ENCODE measurements at regions not wholly inside any gene's neighbourhood (a gene's known extent, or its start where the extent isn't known, plus 50 kb on each side); places are given as distances from the start of the nearest gene placed in this dataset.
"Not testable (repeated sequence)": the region's sequence is repeated elsewhere in the genome, so short reads cannot be mapped to it uniquely, and the experiment has no call there.

- peak; percentile 8 for DNase-seq
These were observed 485.3 kb downstream of the UQCRFS1 start for GRCh38 chr19:28727480-28728159.

DNA sequence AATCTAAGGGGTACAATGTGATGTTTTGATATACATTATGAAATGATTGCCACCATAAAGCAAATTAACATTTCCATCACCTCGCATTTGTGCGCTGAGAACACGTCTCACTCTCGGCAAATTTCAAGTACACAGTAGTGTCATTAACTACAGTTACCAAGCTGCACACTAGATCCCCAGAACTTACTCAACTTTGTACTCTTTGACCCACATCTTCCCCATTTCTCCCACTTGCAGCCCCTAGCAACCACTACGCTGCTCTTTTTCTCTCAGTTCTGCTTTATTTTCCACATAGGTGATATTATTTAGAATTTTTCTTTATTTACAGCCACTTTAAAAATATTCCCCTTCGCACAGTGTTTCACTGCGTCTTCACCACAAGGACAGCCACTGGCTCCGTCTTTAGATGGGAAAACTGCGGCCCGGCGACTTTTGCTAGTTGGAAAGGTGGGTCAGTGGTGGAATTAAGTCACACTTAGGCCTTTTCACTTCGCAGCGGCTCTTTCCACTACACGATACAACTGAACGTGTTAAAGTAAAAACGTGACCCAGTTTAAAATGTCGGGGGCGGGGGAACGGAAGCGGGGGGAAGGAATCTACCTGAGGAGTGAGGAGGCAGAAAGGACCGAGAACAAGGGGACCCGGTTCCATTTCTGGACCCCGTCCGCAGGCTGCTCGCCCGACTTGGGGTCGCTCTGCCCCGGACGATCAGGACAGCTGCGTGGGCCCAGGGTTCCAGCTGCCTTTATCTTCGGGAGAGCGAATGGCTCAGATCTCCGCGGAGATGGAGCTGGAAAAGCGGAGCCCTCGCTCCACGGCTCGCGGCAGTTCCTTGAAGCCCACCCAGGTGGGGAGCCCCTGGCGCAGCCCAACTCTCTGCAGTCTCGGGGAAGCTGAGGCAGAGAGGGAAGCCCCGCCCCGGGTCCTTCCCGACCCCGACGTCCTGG lies 486.1 kb downstream of the UQCRFS1 start:
- no peak for DNase-seq

GRCh38 chr19:28718909-28719308 lies 494.0 kb downstream of the UQCRFS1 start:
- DNase-seq = no peak

- no peak for DNase-seq
These were observed 497.8 kb downstream of the UQCRFS1 start for GRCh38 chr19:28715157-28715556.

DNA sequence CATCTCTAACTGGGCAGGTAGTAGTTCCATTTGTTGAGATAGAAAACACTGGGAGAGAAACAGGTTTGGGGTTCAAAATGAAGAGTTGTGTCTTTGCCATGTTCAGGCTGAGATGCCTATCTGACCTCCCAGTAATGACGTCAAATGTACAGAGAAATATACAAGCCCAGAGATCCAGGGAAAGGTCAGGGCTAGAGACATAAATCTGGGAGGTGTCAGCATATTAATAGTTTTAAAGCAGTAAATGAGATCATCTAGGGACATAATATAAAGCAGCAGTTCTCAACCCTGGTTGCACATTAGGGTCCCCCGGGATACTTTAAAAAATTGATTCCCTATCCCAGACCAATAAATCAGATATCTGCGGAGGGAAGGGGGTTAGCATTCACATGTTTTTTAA lies 501.5 kb downstream of the UQCRFS1 start:
- DNase-seq = no peak

DNA sequence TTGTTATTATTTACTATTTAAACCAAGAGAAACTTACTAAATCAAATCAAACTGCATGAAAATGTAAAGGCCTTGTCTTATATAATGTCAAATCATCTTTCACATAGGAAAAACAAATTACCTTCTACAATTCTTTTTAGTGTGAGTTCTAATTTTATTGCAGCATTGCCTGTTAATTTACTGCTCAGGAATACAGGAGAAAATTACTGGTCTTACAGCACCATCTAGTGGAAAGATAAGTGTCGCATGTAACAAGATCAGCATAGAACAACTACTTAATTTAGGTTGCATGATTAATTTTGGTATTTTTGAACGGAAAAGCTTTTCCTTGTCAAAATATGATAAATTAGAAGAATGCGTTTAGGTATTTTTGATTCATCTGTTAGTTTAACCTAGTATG lies 502.7 kb downstream of the UQCRFS1 start:
- peak; percentile 63 for DNase-seq

GRCh38 chr19:28706693-28707092 lies 506.3 kb downstream of the UQCRFS1 start:
- no peak for DNase-seq

GRCh38 chr19:28705008-28705407 lies 507.9 kb downstream of the UQCRFS1 start:
- DNase-seq = peak; percentile 88

GRCh38 chr19:28703400-28703956 lies 509.5 kb downstream of the UQCRFS1 start:
- no peak for DNase-seq

GRCh38 chr19:28701491-28701890 lies 511.5 kb downstream of the UQCRFS1 start:
- DNase-seq = peak; percentile 55

DNA sequence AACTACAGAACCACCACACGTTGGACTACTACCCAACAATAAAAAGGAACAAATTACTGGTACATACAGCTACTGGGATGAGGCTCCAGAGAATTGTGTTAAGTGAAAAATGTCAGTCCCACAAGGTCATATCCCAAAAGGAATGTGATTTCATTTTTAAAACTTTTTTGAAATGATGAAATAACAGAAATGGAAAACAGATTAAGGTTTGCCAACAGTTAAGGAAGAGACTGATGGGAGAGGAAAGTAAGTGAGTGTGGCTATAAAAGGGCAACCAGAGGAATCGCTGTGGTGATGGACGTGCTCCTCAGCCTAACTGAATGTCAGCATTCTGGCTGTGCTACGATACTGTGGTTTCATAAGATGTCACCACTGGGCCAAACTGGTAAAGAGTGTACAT lies 512.8 kb downstream of the UQCRFS1 start:
- DNase-seq = peak; percentile 6

DNA sequence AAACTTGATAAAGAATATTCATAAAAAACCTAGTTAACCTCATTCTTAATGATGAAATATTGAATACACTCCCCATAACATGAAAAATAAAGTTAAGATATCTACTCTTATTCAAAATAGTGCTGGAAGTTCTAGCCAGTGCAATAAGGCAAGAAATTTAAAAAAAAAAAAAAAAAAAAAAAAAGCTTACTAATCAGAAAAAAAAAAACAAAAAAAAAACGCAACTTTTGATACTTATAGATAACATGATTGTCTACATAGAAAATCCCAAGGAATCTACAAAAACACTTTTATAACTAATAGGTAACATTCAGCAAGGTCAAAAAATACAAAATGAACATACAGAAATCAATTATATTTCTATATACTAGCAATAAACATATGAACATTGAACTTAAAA lies 515.6 kb downstream of the UQCRFS1 start:
- DNase-seq = no peak

DNA sequence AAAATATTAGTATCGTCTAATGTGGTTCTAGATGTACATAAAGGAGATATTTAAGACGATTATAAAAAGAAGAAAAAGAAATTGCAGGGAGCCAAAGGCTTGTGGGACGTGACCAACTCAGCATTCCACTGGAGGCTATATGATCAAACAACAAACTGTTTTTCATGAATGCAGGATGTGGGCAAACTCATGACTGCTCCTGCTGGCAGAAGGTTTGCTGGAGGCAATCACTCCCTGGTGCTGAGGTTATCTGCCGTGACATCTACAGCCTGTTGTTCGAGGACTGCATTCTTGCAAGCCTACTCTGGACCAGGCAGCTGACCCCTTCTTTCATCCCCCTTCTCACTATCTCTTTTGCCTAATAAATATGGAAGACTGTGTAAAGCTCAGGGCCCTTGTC lies 518.1 kb downstream of the UQCRFS1 start:
- DNase-seq = no peak

DNA sequence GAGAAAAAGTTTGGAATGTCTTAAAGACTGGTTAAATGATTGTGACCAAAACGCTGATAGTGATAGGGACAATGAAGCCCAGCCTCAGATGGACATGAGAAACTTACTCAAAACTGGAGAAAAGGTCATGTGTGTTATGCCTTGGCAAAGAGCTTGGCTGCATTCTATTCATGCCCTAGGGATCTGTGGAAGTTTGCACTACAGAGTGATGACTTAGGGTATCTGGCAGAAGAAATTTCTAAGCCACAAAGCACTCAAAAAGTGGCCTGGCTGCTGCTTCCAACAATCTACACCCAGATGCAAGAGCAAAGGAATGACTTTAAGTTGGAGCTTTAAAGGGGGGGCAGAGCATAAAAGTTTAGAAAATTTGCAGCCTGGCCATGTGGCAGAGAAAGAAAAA lies 521.3 kb downstream of the UQCRFS1 start:
- no peak for DNase-seq

GRCh38 chr19:28689464-28689863 lies 523.5 kb downstream of the UQCRFS1 start:
- not testable (repeated sequence) for DNase-seq

DNA sequence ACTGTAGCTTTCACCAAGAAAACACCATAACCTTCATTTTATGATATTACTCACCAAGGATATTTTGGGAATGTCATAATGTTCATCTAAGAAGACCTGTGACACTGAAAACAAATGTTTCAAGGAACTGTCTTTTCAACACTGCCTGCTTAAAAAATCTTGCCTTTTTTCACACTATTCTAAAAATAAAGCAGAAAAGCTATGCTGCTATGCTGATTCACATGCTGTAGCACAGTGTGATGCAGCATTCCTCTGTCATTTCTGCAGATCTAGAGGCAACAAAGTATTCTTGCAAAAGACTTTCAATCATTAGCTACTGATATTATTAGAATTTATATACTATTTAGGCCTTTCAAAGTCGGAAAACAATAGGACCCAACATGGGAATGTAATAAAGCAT lies 525.7 kb downstream of the UQCRFS1 start:
- DNase-seq = no peak

GRCh38 chr19:28686756-28687155 lies 526.2 kb downstream of the UQCRFS1 start:
- no peak for DNase-seq

- no peak for DNase-seq
These were observed 527.1 kb downstream of the UQCRFS1 start for GRCh38 chr19:28685802-28686201.

DNA sequence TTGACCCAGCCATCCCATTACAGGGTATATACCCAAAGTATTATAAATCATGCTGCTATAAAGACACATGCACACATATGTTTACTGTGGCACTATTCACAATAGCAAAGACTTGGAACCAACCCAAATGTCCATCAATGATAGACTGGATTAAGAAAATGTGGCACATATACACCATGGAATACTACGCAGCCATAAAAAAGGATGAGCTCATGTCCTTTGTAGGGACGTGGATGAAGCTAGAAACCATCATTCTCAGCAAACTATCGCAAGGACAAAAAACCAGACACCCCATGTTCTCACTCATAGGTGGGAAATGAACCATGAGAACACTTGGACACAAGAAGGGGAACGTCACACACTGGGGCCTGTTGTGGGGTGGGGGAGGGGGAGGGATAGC lies 527.9 kb downstream of the UQCRFS1 start:
- DNase-seq = not testable (repeated sequence)

GRCh38 chr19:28680111-28680510 lies 532.8 kb downstream of the UQCRFS1 start:
- no peak for DNase-seq

DNA sequence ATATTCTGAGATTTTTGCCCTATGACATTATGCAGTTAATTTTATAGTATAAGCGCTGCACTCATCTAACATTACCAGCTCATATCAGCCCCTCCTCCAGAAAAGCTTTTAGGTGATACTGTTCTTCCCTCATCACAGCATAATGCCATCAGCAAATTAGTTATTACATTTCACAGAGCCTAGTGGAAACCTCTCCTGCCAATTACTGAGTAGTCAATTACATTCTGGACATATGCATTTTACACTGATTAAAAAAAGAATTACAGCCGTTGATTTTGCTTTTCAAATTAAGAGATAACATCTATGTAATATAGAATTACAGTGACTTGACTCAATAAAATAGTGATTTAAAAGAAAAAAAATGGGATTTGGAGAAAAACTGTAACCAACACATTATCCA lies 542.1 kb downstream of the UQCRFS1 start:
- no peak for DNase-seq

- DNase-seq = no peak
These were observed 543.1 kb downstream of the UQCRFS1 start for GRCh38 chr19:28669804-28670203.

DNA sequence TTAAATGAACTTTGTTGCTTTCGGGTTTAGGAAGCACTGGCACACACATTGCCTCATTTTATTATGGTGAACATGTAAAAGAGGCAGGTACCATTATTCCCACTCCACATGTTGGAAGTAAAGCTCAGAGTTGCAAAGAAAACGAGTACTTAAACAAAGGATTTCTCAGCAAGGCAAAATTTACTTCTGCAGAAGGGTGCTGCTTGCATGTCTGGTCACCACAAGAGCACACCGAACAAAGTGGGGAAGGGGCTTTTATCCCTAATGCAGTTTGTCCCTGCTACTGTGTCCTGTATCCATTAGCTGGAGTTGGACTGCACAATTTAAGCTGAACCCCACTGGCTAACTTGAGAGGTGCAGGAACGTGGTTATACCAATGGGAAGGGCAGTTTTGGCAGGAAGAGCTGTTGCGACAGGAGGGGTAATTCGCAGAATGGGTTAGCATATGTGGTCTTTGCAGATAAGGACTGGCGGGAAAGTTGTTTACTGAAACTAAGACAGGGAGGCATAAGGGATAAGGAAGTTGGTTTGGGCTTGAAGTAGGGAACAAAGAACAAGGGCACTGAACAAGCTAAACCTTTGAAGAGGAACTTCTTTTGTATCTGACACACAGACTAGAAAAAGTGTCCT lies 545.5 kb downstream of the UQCRFS1 start:
- DNase-seq = no peak

Data from fibroblast of skin of abdomen (primary cell).